KMS-11 (cell line): ENCODE measurements at regions not wholly inside any gene's neighbourhood (a gene's known extent, or its start where the extent isn't known, plus 50 kb on each side); places are given as distances from the start of the nearest gene placed in this dataset.
"Not testable (repeated sequence)": the region's sequence is repeated elsewhere in the genome, so short reads cannot be mapped to it uniquely, and the experiment has no call there.

Experiments used
- H2AFZ ChIP-seq: fragments of 200-600 bp; sonication (generic); 2 replicates; pipeline ENCODE4 v1.6.1; 2016; ENCODE audit warnings: antibody characterized with exemption, mixed run types, low read depth
- H3K27ac ChIP-seq: fragments of 200-600 bp; sonication (generic); 2 replicates; pipeline ENCODE4 v1.6.1; 2016; ENCODE audit warnings: mild to moderate bottlenecking, mixed run types
- H3K27me3 ChIP-seq: fragments of 200-600 bp; sonication (generic); 2 replicates; pipeline ENCODE4 v1.6.1; 2017; ENCODE audit warnings: mild to moderate bottlenecking, low read depth, mixed run types, moderate library complexity; ENCODE audit not compliant: insufficient read depth
- H3K36me3 ChIP-seq: fragments of 200-600 bp; sonication (generic); 2 replicates; pipeline ENCODE4 v1.6.1; 2017; ENCODE audit warnings: mild to moderate bottlenecking, mixed run types; ENCODE audit not compliant: insufficient read depth
- H3K4me1 ChIP-seq: fragments of 200-600 bp; sonication (generic); 2 replicates; pipeline ENCODE4 v1.6.1; 2016; ENCODE audit warnings: mild to moderate bottlenecking, low read depth, mixed run types; ENCODE audit not compliant: poor library complexity, severe bottlenecking
- H3K4me2 ChIP-seq: fragments of 200-600 bp; sonication (generic); 2 replicates; pipeline ENCODE4 v1.7.0; 2016; ENCODE audit warnings: mild to moderate bottlenecking, mixed run types
- H3K4me3 ChIP-seq: fragments of 200-600 bp; sonication (generic); IDR thresholded peaks from 2 replicates; pipeline ENCODE4 v1.6.1; 2017; ENCODE audit warnings: low read depth, low read length, mixed read lengths; ENCODE audit not compliant: insufficient read depth
- H3K79me2 ChIP-seq: fragments of 200-600 bp; sonication (generic); 2 replicates; pipeline ENCODE4 v1.6.1; 2016; ENCODE audit warnings: low read depth, mixed run types; ENCODE audit not compliant: insufficient read depth
- H3K9ac ChIP-seq: fragments of 200-600 bp; sonication (generic); 2 replicates; pipeline ENCODE4 v1.6.1; 2016; ENCODE audit warnings: mild to moderate bottlenecking, mixed run types
- H4K20me1 ChIP-seq: fragments of 200-600 bp; sonication (generic); 2 replicates; pipeline ENCODE4 v1.6.1; 2016; ENCODE audit warnings: mild to moderate bottlenecking, mixed run types; ENCODE audit not compliant: insufficient read depth
- CTCF ChIP-seq: fragments of 200-600 bp; sonication (generic); conservative IDR thresholded peaks from 2 replicates; pipeline ENCODE4 v1.6.1; 2017; ENCODE audit warnings: low read depth, mild to moderate bottlenecking, antibody characterized with exemption, low read length, moderate library complexity, mixed read lengths

GRCh38 chr5:37951946-37952721, 112.3 kb upstream of the GDNF start:
- no peaks in the 10 kb centered on the region for H3K27me3 ChIP-seq
- no peaks in the 10 kb centered on the region for H3K4me1 ChIP-seq
- H3K9ac ChIP-seq = no peak overlapping the region
- H3K79me2 ChIP-seq = no peaks in the 10 kb centered on the region
- TF ChIP-seq CTCF = no peak
- no peak overlapping the region for H3K4me3 ChIP-seq
- no peaks in the 10 kb centered on the region for H3K36me3 ChIP-seq
- H3K4me2 ChIP-seq = no peak overlapping the region
- H4K20me1 ChIP-seq = no peaks in the 10 kb centered on the region
- no peak overlapping the region for H3K27ac ChIP-seq
- no peak overlapping the region for H2AFZ ChIP-seq

- no peak overlapping the region for H2AFZ ChIP-seq
- H3K36me3 ChIP-seq = no peaks in the 10 kb centered on the region
- no peak for TF ChIP-seq CTCF
- no peak overlapping the region for H3K4me3 ChIP-seq
- no peak overlapping the region for H3K4me2 ChIP-seq
- H3K4me1 ChIP-seq = no peaks in the 10 kb centered on the region
- H3K9ac ChIP-seq = no peak overlapping the region
- H3K27me3 ChIP-seq = no peaks in the 10 kb centered on the region
- H3K27ac ChIP-seq = no peak overlapping the region
- H3K79me2 ChIP-seq = no peaks in the 10 kb centered on the region
- no peaks in the 10 kb centered on the region for H4K20me1 ChIP-seq
Observed at GRCh38 chr5:37950436-37950835, 110.6 kb upstream of the GDNF start.

- no peak overlapping the region for H3K4me3 ChIP-seq
- no peaks in the 10 kb centered on the region for H4K20me1 ChIP-seq
- H3K79me2 ChIP-seq = no peaks in the 10 kb centered on the region
- H3K27me3 ChIP-seq = no peaks in the 10 kb centered on the region
- H2AFZ ChIP-seq = no peak overlapping the region
- H3K4me1 ChIP-seq = no peaks in the 10 kb centered on the region
- no peak overlapping the region for H3K9ac ChIP-seq
- H3K36me3 ChIP-seq = no peaks in the 10 kb centered on the region
- no peak for TF ChIP-seq CTCF
- no peak overlapping the region for H3K27ac ChIP-seq
- no peak overlapping the region for H3K4me2 ChIP-seq
Observed at GRCh38 chr5:37945446-37945845, 105.6 kb upstream of the GDNF start.

GRCh38 chr5:37943136-37943535, 103.3 kb upstream of the GDNF start:
- H3K27ac ChIP-seq, H3K4me2 ChIP-seq, H3K79me2 ChIP-seq, H3K27me3 ChIP-seq, H2AFZ ChIP-seq, H3K4me1 ChIP-seq, H3K9ac ChIP-seq, H4K20me1 ChIP-seq, H3K36me3 ChIP-seq, H3K4me3 ChIP-seq: not testable (repeated sequence)

GRCh38 chr5:37940931-37941623, 101.2 kb upstream of the GDNF start:
- no peak for TF ChIP-seq CTCF
- Histone ChIP-seq H3K79me2 (no peaks in the 10 kb centered on the region), H3K4me2 (no peak overlapping the region), H3K36me3 (no peaks in the 10 kb centered on the region), H3K9ac (no peak overlapping the region), H3K4me1 (no peaks in the 10 kb centered on the region), H3K27ac (no peak overlapping the region), H4K20me1 (no peaks in the 10 kb centered on the region), H3K4me3 (no peak overlapping the region), H2AFZ (no peak overlapping the region), H3K27me3 (no peaks in the 10 kb centered on the region)
